ENCODE measurements at regions not wholly inside any gene's neighbourhood (a gene's known extent, or its start where the extent isn't known, plus 50 kb on each side); places are given as distances from the start of the nearest gene placed in this dataset.
A peak's percentile ranks its signal among the peaks of the same experiment; 100 is the strongest.

- no peaks in the 10 kb centered on the region for H3K4me1 ChIP-seq
- H3K9me3 ChIP-seq (replicated peaks), result no peaks in the 10 kb centered on the region
- no peak for DNase-seq
- H3K27ac ChIP-seq, result no peak overlapping the region
- no peak overlapping the region for H3K4me3 ChIP-seq
- H3K36me3 ChIP-seq, result no peaks in the 10 kb centered on the region
- H3K27me3 ChIP-seq, result no peaks in the 10 kb centered on the region
Measured at GRCh38 chr17:69954241-69954925, 120.6 kb upstream of the KCNJ16 start.

- no peak for DNase-seq
- Histone ChIP-seq H3K4me3 (no peak overlapping the region), H3K27me3 (no peaks in the 10 kb centered on the region), H3K27ac (no peak overlapping the region), H3K36me3 (no peaks in the 10 kb centered on the region), H3K9me3 (replicated peaks) (no peaks in the 10 kb centered on the region), H3K4me1 (peaks cover 6% of the 10 kb centered on the region; the same call in 1 of the 2 replicates)
Measured at GRCh38 chr17:69958063-69958462, 117.0 kb upstream of the KCNJ16 start.

GRCh38 chr17:69959283-69959682, 115.7 kb upstream of the KCNJ16 start:
- no peaks in the 10 kb centered on the region for H3K9me3 ChIP-seq (replicated peaks)
- peaks cover 8% of the 10 kb centered on the region; the same call in 1 of the 2 replicates for H3K4me1 ChIP-seq
- DNase-seq, result no peak
- H3K27ac ChIP-seq, result no peak overlapping the region
- no peaks in the 10 kb centered on the region for H3K27me3 ChIP-seq
- H3K36me3 ChIP-seq, result no peaks in the 10 kb centered on the region
- no peak overlapping the region for H3K4me3 ChIP-seq

GRCh38 chr17:69960755-69961154, 114.3 kb upstream of the KCNJ16 start:
- Histone ChIP-seq H3K9me3 (replicated peaks) (no peaks in the 10 kb centered on the region), H3K4me3 (no peak overlapping the region), H3K27ac (no peak overlapping the region), H3K27me3 (no peaks in the 10 kb centered on the region), H3K4me1 (peaks cover 8% of the 10 kb centered on the region; the same call in 1 of the 2 replicates), H3K36me3 (no peaks in the 10 kb centered on the region)
- DNase-seq, result no peak

GRCh38 chr17:69961501-69962145, 113.4 kb upstream of the KCNJ16 start:
- DNase-seq, result peak; percentile 10 to 49
- H3K9me3 ChIP-seq (replicated peaks), result no peaks in the 10 kb centered on the region
- no peak overlapping the region for H3K4me3 ChIP-seq
- no peaks in the 10 kb centered on the region for H3K27me3 ChIP-seq
- peaks cover 8% of the 10 kb centered on the region; the same call in 1 of the 2 replicates for H3K4me1 ChIP-seq
- H3K36me3 ChIP-seq, result no peaks in the 10 kb centered on the region
- H3K27ac ChIP-seq, result no peak overlapping the region

- DNase-seq, result peak in 1 of 2 experiments; percentile 38
- Histone ChIP-seq H3K27ac (no peak overlapping the region; the same call in 1 of the 2 replicates), H3K4me1 (peaks cover 8% of the 10 kb centered on the region; the same call in 1 of the 2 replicates), H3K9me3 (replicated peaks) (no peaks in the 10 kb centered on the region), H3K36me3 (no peaks in the 10 kb centered on the region), H3K27me3 (no peaks in the 10 kb centered on the region), H3K4me3 (no peak overlapping the region)
Measured at GRCh38 chr17:69962436-69962995, 112.5 kb upstream of the KCNJ16 start.

GRCh38 chr17:69967910-69968411, 107.1 kb upstream of the KCNJ16 start:
- Histone ChIP-seq H3K27me3 (no peaks in the 10 kb centered on the region), H3K4me1 (peaks cover 3% of the 10 kb centered on the region; the same call in 1 of the 2 replicates), H3K9me3 (replicated peaks) (no peaks in the 10 kb centered on the region), H3K4me3 (no peak overlapping the region), H3K36me3 (no peaks in the 10 kb centered on the region), H3K27ac (no peak overlapping the region)
- no peak for DNase-seq

- Histone ChIP-seq H3K27me3 (no peaks in the 10 kb centered on the region), H3K27ac (no peak overlapping the region), H3K4me3 (no peak overlapping the region), H3K4me1 (no peaks in the 10 kb centered on the region), H3K36me3 (no peaks in the 10 kb centered on the region), H3K9me3 (replicated peaks) (no peaks in the 10 kb centered on the region)
- DNase-seq, result no peak
Measured at GRCh38 chr17:69969897-69970296, 105.1 kb upstream of the KCNJ16 start.

GRCh38 chr17:69972251-69972650, 102.8 kb upstream of the KCNJ16 start:
- no peaks in the 10 kb centered on the region for H3K36me3 ChIP-seq
- H3K27me3 ChIP-seq, result no peaks in the 10 kb centered on the region
- H3K9me3 ChIP-seq (replicated peaks), result no peaks in the 10 kb centered on the region
- DNase-seq, result no peak
- no peak overlapping the region for H3K27ac ChIP-seq
- H3K4me1 ChIP-seq, result no peaks in the 10 kb centered on the region
- H3K4me3 ChIP-seq, result no peak overlapping the region

GRCh38 chr17:69975808-69976207, 99.2 kb upstream of the KCNJ16 start:
- no peak for DNase-seq
- H3K4me1 ChIP-seq, result no peaks in the 10 kb centered on the region
- no peaks in the 10 kb centered on the region for H3K27me3 ChIP-seq

GRCh38 chr17:69978056-69978646, 96.9 kb upstream of the KCNJ16 start:
- no peak for DNase-seq
- no peak overlapping the region for H3K27ac ChIP-seq

More at GRCh38 chr17:69975808-69976207, 99.2 kb upstream of the KCNJ16 start:
- no peaks in the 10 kb centered on the region for H3K36me3 ChIP-seq
- no peak overlapping the region for H3K27ac ChIP-seq
- no peak overlapping the region for H3K4me3 ChIP-seq
- no peaks in the 10 kb centered on the region for H3K9me3 ChIP-seq (replicated peaks)

GRCh38 chr17:69981441-69981840, 93.6 kb upstream of the KCNJ16 start:
- Histone ChIP-seq H3K4me3 (no peak overlapping the region), H3K27me3 (no peaks in the 10 kb centered on the region), H3K9me3 (replicated peaks) (no peaks in the 10 kb centered on the region), H3K4me1 (no peaks in the 10 kb centered on the region), H3K36me3 (no peaks in the 10 kb centered on the region), H3K27ac (no peak overlapping the region)
- no peak for DNase-seq

More at GRCh38 chr17:69978056-69978646, 96.9 kb upstream of the KCNJ16 start:
- H3K36me3 ChIP-seq, result no peaks in the 10 kb centered on the region
- H3K4me3 ChIP-seq, result no peak overlapping the region
- H3K27me3 ChIP-seq, result no peaks in the 10 kb centered on the region
- no peaks in the 10 kb centered on the region for H3K4me1 ChIP-seq
- no peaks in the 10 kb centered on the region for H3K9me3 ChIP-seq (replicated peaks)

GRCh38 chr17:69995476-69995875, 79.5 kb upstream of the KCNJ16 start:
- no peaks in the 10 kb centered on the region for H3K36me3 ChIP-seq
- H3K27me3 ChIP-seq, result no peaks in the 10 kb centered on the region
- H3K9me3 ChIP-seq (replicated peaks), result no peaks in the 10 kb centered on the region
- H3K27ac ChIP-seq, result no peak overlapping the region
- DNase-seq, result no peak
- no peak overlapping the region for H3K4me3 ChIP-seq
- H3K4me1 ChIP-seq, result no peaks in the 10 kb centered on the region

GRCh38 chr17:69997332-69997731, 77.7 kb upstream of the KCNJ16 start:
- DNase-seq, result no peak
- no peaks in the 10 kb centered on the region for H3K9me3 ChIP-seq (replicated peaks)
- H3K36me3 ChIP-seq, result no peaks in the 10 kb centered on the region
- no peak overlapping the region for H3K27ac ChIP-seq
- no peaks in the 10 kb centered on the region for H3K27me3 ChIP-seq
- H3K4me3 ChIP-seq, result no peak overlapping the region
- no peaks in the 10 kb centered on the region for H3K4me1 ChIP-seq

- Histone ChIP-seq H3K36me3 (no peaks in the 10 kb centered on the region), H3K4me3 (no peak overlapping the region), H3K9me3 (replicated peaks) (no peaks in the 10 kb centered on the region), H3K4me1 (no peaks in the 10 kb centered on the region), H3K27me3 (no peaks in the 10 kb centered on the region), H3K27ac (no peak overlapping the region)
- no peak for DNase-seq
Measured at GRCh38 chr17:69999253-69999652, 75.8 kb upstream of the KCNJ16 start.

Measured in SJCRH30 (cell line).